Endothelial cell of umbilical vein (primary cell): ENCODE measurements at regions not wholly inside any gene's neighbourhood (a gene's known extent, or its start where the extent isn't known, plus 50 kb on each side); places are given as distances from the start of the nearest gene placed in this dataset.

Experiments
- BruUV-seq: library from RNA; stranded (reverse); fragments of 400-500 nt; replicated peaks from 2 replicates; lab custom pipeline; 2021; lab: Mats Ljungman, UMichigan
- CTCF ChIA-PET: fragments of 300-600, 350-600 bp; sonication (Branson Sonifier 250); formaldehyde crosslinking; loops from one replicate; lab custom pipeline; 2021; ENCODE audit warnings: antibody characterized with exemption, inconsistent platforms; lab: Charles Lee
- POLR2A ChIA-PET: fragments of 300-600, 350-600 bp; sonication (Branson Sonifier 250); formaldehyde crosslinking; loops from one replicate; lab custom pipeline; 2021; ENCODE audit warnings: antibody characterized with exemption, inconsistent platforms; lab: Charles Lee
- DNase-seq: peaks from one replicate; pipeline ENCODE4 v3.0.0-alpha.2; 2011; ENCODE audit warnings: low read depth, low spot score
- FAIRE-seq: peaks from 2 replicates; lab custom pipeline; 2011; peaks lifted over from hg19 to GRCh38; lab: Jason Lieb, UNC
- H2AFZ ChIP-seq: 2 replicates; pipeline ENCODE4 v1.6.0; 2012; ENCODE audit warnings: low read depth, low read length, control low read depth, inconsistent platforms
- H3K27ac ChIP-seq: 2 replicates; pipeline ENCODE4 v1.5.1; 2011; ENCODE audit warnings: low read depth, mild to moderate bottlenecking, control low read depth, low read length, moderate library complexity; ENCODE audit not compliant: insufficient read depth
- H3K27me3 ChIP-seq, 2 experiments: 2 replicates each; pipeline versions ENCODE4 v1.6.0 to v1.6.1; 2011; ENCODE audit warnings: low read length in 2 of 2, mixed read lengths in 1 of 2; ENCODE audit not compliant: control insufficient read depth in 2 of 2, insufficient read depth in 2 of 2
- H3K36me3 ChIP-seq, 2 experiments: 2 replicates in 1 of 2; 3 replicates in 1 of 2; pipeline ENCODE4 v1.5.1; 2011; ENCODE audit warnings: low read length in 2 of 2, mild to moderate bottlenecking in 1 of 2, moderate library complexity in 1 of 2; ENCODE audit not compliant: control insufficient read depth in 2 of 2, insufficient read depth in 2 of 2; ENCODE audit errors: extremely low read depth in 1 of 2
- H3K4me1 ChIP-seq: 3 replicates; pipeline ENCODE4 v1.5.1; 2011; ENCODE audit warnings: mild to moderate bottlenecking, low read length; ENCODE audit not compliant: control insufficient read depth, insufficient read depth; ENCODE audit errors: extremely low read depth
- H3K4me2 ChIP-seq: 2 replicates; pipeline ENCODE4 v1.6.1; 2011; ENCODE audit warnings: low read length, control low read depth, mixed read lengths; ENCODE audit not compliant: insufficient read depth
- H3K4me3 ChIP-seq, 3 experiments: fragments of 200-600 bp in 1 of 3; sonication (generic), shearing (Covaris generic) in 1 of 3; replicated peaks in 1 of 3; 2 replicates each; pipeline ENCODE4 v1.5.1; 2011 to 2016; ENCODE audit warnings: control low read depth in 3 of 3, low read length in 3 of 3, mild to moderate bottlenecking in 2 of 3, inconsistent platforms in 1 of 3, low read depth in 1 of 3, moderate library complexity in 1 of 3; ENCODE audit not compliant: insufficient read depth in 1 of 3
- H3K79me2 ChIP-seq: 2 replicates; pipeline ENCODE4 v1.6.0; 2012; ENCODE audit warnings: low read length, inconsistent platforms; ENCODE audit not compliant: control insufficient read depth, insufficient read depth
- H3K9ac ChIP-seq: replicated peaks from 2 replicates; pipeline ENCODE3; 2011; ENCODE audit warnings: low read length, control low read depth; ENCODE audit not compliant: insufficient read depth; ENCODE audit errors: extremely low read depth
- H3K9me1 ChIP-seq: replicated peaks from 3 replicates; pipeline ENCODE4 v1.6.0; 2011; ENCODE audit warnings: mild to moderate bottlenecking, low read length; ENCODE audit not compliant: control insufficient read depth, insufficient read depth; ENCODE audit errors: extremely low read depth
- H3K9me3 ChIP-seq: replicated peaks from 2 replicates; pipeline ENCODE4 v1.5.1; 2012; ENCODE audit warnings: low read length, inconsistent platforms; ENCODE audit not compliant: control insufficient read depth, insufficient read depth
- H4K20me1 ChIP-seq: replicated peaks from 2 replicates; pipeline ENCODE3; 2011; ENCODE audit warnings: mild to moderate bottlenecking, low read length; ENCODE audit not compliant: control insufficient read depth, insufficient read depth; ENCODE audit errors: extremely low read depth
- EZH2 ChIP-seq: IDR thresholded peaks from 2 replicates; pipeline ENCODE4 v1.6.1; 2012; ENCODE audit warnings: borderline replicate concordance, low read depth, mild to moderate bottlenecking, moderate library complexity, low read length, inconsistent platforms; ENCODE audit not compliant: severe bottlenecking
- FOS ChIP-seq: IDR thresholded peaks from 2 replicates; pipeline ENCODE4 v1.6.1; 2011; ENCODE audit warnings: mild to moderate bottlenecking, low read length, moderate library complexity, borderline replicate concordance; ENCODE audit not compliant: insufficient read depth
- GATA2 ChIP-seq: IDR thresholded peaks from 2 replicates; pipeline ENCODE4 v1.7.0; 2011; ENCODE audit warnings: low read depth, mild to moderate bottlenecking, moderate library complexity, mixed read lengths, low read length; ENCODE audit not compliant: insufficient read length, insufficient read depth
- JUN ChIP-seq: IDR thresholded peaks from 2 replicates; pipeline ENCODE4 v1.6.1; 2011; ENCODE audit warnings: borderline replicate concordance, low read depth; ENCODE audit not compliant: insufficient read length, insufficient read depth
- MAX ChIP-seq: IDR thresholded peaks from 2 replicates; pipeline ENCODE4 v1.6.1; 2011; ENCODE audit not compliant: insufficient read depth, insufficient read length
- MYC ChIP-seq: IDR thresholded peaks from one replicate; pipeline ENCODE4 v1.6.1; 2011; ENCODE audit warnings: mild to moderate bottlenecking, low read depth, low read length
- POLR2A ChIP-seq: IDR thresholded peaks from 2 replicates; pipeline ENCODE4 v1.6.1; 2012; ENCODE audit warnings: low read depth, mild to moderate bottlenecking, control low read depth, low read length
- POLR2AphosphoS5 ChIP-seq: IDR thresholded peaks from 2 replicates; pipeline ENCODE4 v1.6.1; 2012; ENCODE audit warnings: low read depth, mild to moderate bottlenecking, control low read depth, low read length, moderate library complexity; ENCODE audit not compliant: insufficient read depth
- dilution Hi-C: fragments of 300-500 bp; cut with MboI; formaldehyde crosslinking; loops from one replicate; pipeline ENCODE4 v1.15.0; 2019; ENCODE audit warnings: low sequenced_read_pairs; ENCODE audit not compliant: extremely low pct_ligation_motif_present
- intact Hi-C: fragments of 100-400 bp; cut with micrococcal nuclease; formaldehyde crosslinking; loops from one replicate; pipeline ENCODE4 v1.10.0; 2022
- TF ChIP-seq, protein P1 (sequence below), 2 donors: IDR thresholded peaks; 1 replicate in 1 of 2; 2 replicates in 1 of 2; pipeline ENCODE4 v1.5.1; 2011; ENCODE audit warnings: low read length in 2 of 2, mild to moderate bottlenecking in 2 of 2, moderate library complexity in 2 of 2, control low read depth in 1 of 2, inconsistent platforms in 1 of 2, low read depth in 1 of 2; ENCODE audit not compliant: insufficient read depth in 1 of 2; ENCODE audit errors: extremely low read depth in 1 of 2

GRCh38 chr5:113654828-113655227 lies 141.3 kb downstream of the YTHDC2 start:
- ChIA-PET CTCF (no interaction called here), POLR2A (no interaction called here)
- DNase-seq (no peak), FAIRE-seq (no peak)
- Histone ChIP-seq H3K9me3 (no peaks in the 10 kb centered on the region), H3K36me3 (no peaks in the 10 kb centered on the region), H3K79me2 (no peaks in the 10 kb centered on the region), H2AFZ (no peak overlapping the region), H4K20me1 (no peaks in the 10 kb centered on the region), H3K4me1 (no peaks in the 10 kb centered on the region), H3K4me2 (no peak overlapping the region), H3K27ac (no peak overlapping the region), H3K27me3 (no peaks in the 10 kb centered on the region), H3K4me3 (no peak overlapping the region), H3K9ac (no peak overlapping the region), H3K9me1 (no peaks in the 10 kb centered on the region)
- dilution Hi-C loops = no loop called here
- BruUV-seq = no TSS peak
- intact Hi-C loops = no loop called here
- TF ChIP-seq POLR2A (no peak), GATA2 (no peak), JUN (no peak)
- TF ChIP-seq, protein P1, sequence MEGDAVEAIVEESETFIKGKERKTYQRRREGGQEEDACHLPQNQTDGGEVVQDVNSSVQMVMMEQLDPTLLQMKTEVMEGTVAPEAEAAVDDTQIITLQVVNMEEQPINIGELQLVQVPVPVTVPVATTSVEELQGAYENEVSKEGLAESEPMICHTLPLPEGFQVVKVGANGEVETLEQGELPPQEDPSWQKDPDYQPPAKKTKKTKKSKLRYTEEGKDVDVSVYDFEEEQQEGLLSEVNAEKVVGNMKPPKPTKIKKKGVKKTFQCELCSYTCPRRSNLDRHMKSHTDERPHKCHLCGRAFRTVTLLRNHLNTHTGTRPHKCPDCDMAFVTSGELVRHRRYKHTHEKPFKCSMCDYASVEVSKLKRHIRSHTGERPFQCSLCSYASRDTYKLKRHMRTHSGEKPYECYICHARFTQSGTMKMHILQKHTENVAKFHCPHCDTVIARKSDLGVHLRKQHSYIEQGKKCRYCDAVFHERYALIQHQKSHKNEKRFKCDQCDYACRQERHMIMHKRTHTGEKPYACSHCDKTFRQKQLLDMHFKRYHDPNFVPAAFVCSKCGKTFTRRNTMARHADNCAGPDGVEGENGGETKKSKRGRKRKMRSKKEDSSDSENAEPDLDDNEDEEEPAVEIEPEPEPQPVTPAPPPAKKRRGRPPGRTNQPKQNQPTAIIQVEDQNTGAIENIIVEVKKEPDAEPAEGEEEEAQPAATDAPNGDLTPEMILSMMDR (IDR thresholded peaks at IDR 0.05; ENCODE audit: extremely low read depth in 1 of 2, insufficient read depth in 1 of 2, low read depth in 1 of 2, low read length in 2 of 2) = no peak

GRCh38 chr5:113660206-113660605 lies 146.7 kb downstream of the YTHDC2 start:
- H3K9me1 ChIP-seq = no peaks in the 10 kb centered on the region
- dilution Hi-C loops (no loop called here), intact Hi-C loops (loop anchor here (5.0 kb wide), 1 partner anchor 323 kb away; no protein-coding TSS in a partner anchor)
- H2AFZ ChIP-seq = no peak overlapping the region
- no peak overlapping the region for H3K4me2 ChIP-seq
- DNase-seq (no peak), FAIRE-seq (no peak)
- ChIA-PET CTCF (interaction anchor here (1.1 to 8.7 kb wide), 3 partner anchors 13 to 46 kb away, joined by 3 to 191 read pairs (median 3); no protein-coding TSS in a partner anchor), POLR2A (no interaction called here)
- H3K36me3 ChIP-seq = no peaks in the 10 kb centered on the region
- no peaks in the 10 kb centered on the region for H3K4me1 ChIP-seq
- peaks cover 1 to 2% of the 10 kb centered on the region in 2 experiments for H3K27me3 ChIP-seq
- TF ChIP-seq FOS (no peak), GATA2 (no peak), POLR2A (no peak), EZH2 (no peak), POLR2AphosphoS5 (no peak), MYC (no peak), JUN (no peak), MAX (no peak)
- TF ChIP-seq, protein P1 (IDR thresholded peaks at IDR 0.05; ENCODE audit: extremely low read depth in 1 of 2, insufficient read depth in 1 of 2, low read depth in 1 of 2, low read length in 2 of 2) = no peak
- no peak overlapping the region for H3K9ac ChIP-seq
- no peaks in the 10 kb centered on the region for H3K9me3 ChIP-seq
- no TSS peak for BruUV-seq
- no peaks in the 10 kb centered on the region for H3K79me2 ChIP-seq
- H3K4me3 ChIP-seq = no peak overlapping the region
- no peaks in the 10 kb centered on the region for H4K20me1 ChIP-seq
- H3K27ac ChIP-seq = no peak overlapping the region
